ENCODE measurements at regions not wholly inside any gene's neighbourhood (a gene's known extent, or its start where the extent isn't known, plus 50 kb on each side); places are given as distances from the start of the nearest gene placed in this dataset.
A peak's percentile ranks its signal among the peaks of the same experiment; 100 is the strongest.
"Not testable (repeated sequence)": the region's sequence is repeated elsewhere in the genome, so short reads cannot be mapped to it uniquely, and the experiment has no call there.

GRCh38 chr5:6261256-6261655 is 117.1 kb downstream of the MED10 start:
- Mint-ChIP-seq H3K36me3 (ENCODE audit: low read depth) (no peaks in the 10 kb centered on the region), H3K27ac (no peak overlapping the region), H3K27me3 (peaks cover 20% of the 10 kb centered on the region), H3K4me1 (no peaks in the 10 kb centered on the region), H3K9me3 (no peaks in the 10 kb centered on the region), H3K4me3 (no peak overlapping the region)
- ATAC-seq (replicated peaks), result peak; percentile 9

GRCh38 chr5:6260846-6261245 is 117.5 kb downstream of the MED10 start:
- Mint-ChIP-seq H3K27me3 (peaks cover 20% of the 10 kb centered on the region), H3K27ac (no peak overlapping the region), H3K4me3 (no peak overlapping the region), H3K36me3 (ENCODE audit: low read depth) (no peaks in the 10 kb centered on the region), H3K9me3 (no peaks in the 10 kb centered on the region), H3K4me1 (no peaks in the 10 kb centered on the region)
- no peak for ATAC-seq (replicated peaks)

- Mint-ChIP-seq H3K4me3 (no peak overlapping the region), H3K27ac (no peak overlapping the region), H3K4me1 (no peaks in the 10 kb centered on the region), H3K36me3 (ENCODE audit: low read depth) (no peaks in the 10 kb centered on the region), H3K27me3 (peaks cover 13% of the 10 kb centered on the region), H3K9me3 (no peaks in the 10 kb centered on the region)
- no peak for ATAC-seq (replicated peaks)
Measured at GRCh38 chr5:6256901-6257300, 121.4 kb downstream of the MED10 start.

GRCh38 chr5:6255956-6256355 is 122.4 kb downstream of the MED10 start:
- H3K27ac Mint-ChIP-seq, result no peak overlapping the region
- no peak for ATAC-seq (replicated peaks)
- no peaks in the 10 kb centered on the region for H3K4me1 Mint-ChIP-seq
- no peaks in the 10 kb centered on the region for H3K36me3 Mint-ChIP-seq (ENCODE audit: low read depth)
- H3K27me3 Mint-ChIP-seq, result peaks cover 15% of the 10 kb centered on the region
- H3K9me3 Mint-ChIP-seq, result no peaks in the 10 kb centered on the region
- H3K4me3 Mint-ChIP-seq, result no peak overlapping the region

- Mint-ChIP-seq H3K27me3 (peaks cover 7% of the 10 kb centered on the region), H3K4me1 (no peaks in the 10 kb centered on the region), H3K9me3 (no peaks in the 10 kb centered on the region), H3K27ac (no peak overlapping the region), H3K4me3 (no peak overlapping the region), H3K36me3 (ENCODE audit: low read depth) (no peaks in the 10 kb centered on the region)
- ATAC-seq (replicated peaks), result peak; percentile 6
Measured at GRCh38 chr5:6253846-6254245, 124.5 kb downstream of the MED10 start.

- peaks cover 6% of the 10 kb centered on the region for H3K27me3 Mint-ChIP-seq
- no peaks in the 10 kb centered on the region for H3K36me3 Mint-ChIP-seq (ENCODE audit: low read depth)
- H3K4me3 Mint-ChIP-seq, result no peak overlapping the region
- no peaks in the 10 kb centered on the region for H3K9me3 Mint-ChIP-seq
- H3K27ac Mint-ChIP-seq, result no peak overlapping the region
- no peak for ATAC-seq (replicated peaks)
- no peaks in the 10 kb centered on the region for H3K4me1 Mint-ChIP-seq
Measured at GRCh38 chr5:6253281-6253680, 125.1 kb downstream of the MED10 start.

- Mint-ChIP-seq H3K27ac (no peak overlapping the region), H3K4me1 (no peaks in the 10 kb centered on the region), H3K4me3 (no peak overlapping the region), H3K27me3 (peaks cover 3% of the 10 kb centered on the region), H3K9me3 (no peaks in the 10 kb centered on the region), H3K36me3 (ENCODE audit: low read depth) (no peaks in the 10 kb centered on the region)
- ATAC-seq (replicated peaks), result no peak
Measured at GRCh38 chr5:6252581-6252980, 125.8 kb downstream of the MED10 start.

GRCh38 chr5:6251565-6252102 is 126.7 kb downstream of the MED10 start:
- Mint-ChIP-seq H3K4me1 (no peaks in the 10 kb centered on the region), H3K27me3 (peaks cover 3% of the 10 kb centered on the region), H3K36me3 (ENCODE audit: low read depth) (no peaks in the 10 kb centered on the region), H3K9me3 (no peaks in the 10 kb centered on the region), H3K27ac (no peak overlapping the region), H3K4me3 (no peak overlapping the region)
- no peak for ATAC-seq (replicated peaks)

GRCh38 chr5:6250121-6250520 is 128.2 kb downstream of the MED10 start:
- H3K4me3 Mint-ChIP-seq, result no peak overlapping the region
- H3K27ac Mint-ChIP-seq, result no peak overlapping the region
- ATAC-seq (replicated peaks), result no peak
- H3K27me3 Mint-ChIP-seq, result peaks cover 3% of the 10 kb centered on the region
- no peaks in the 10 kb centered on the region for H3K9me3 Mint-ChIP-seq
- no peaks in the 10 kb centered on the region for H3K4me1 Mint-ChIP-seq
- H3K36me3 Mint-ChIP-seq (ENCODE audit: low read depth), result no peaks in the 10 kb centered on the region

- no peaks in the 10 kb centered on the region for H3K9me3 Mint-ChIP-seq
- peak; percentile 37 for ATAC-seq (replicated peaks)
- no peaks in the 10 kb centered on the region for H3K4me1 Mint-ChIP-seq
- H3K27ac Mint-ChIP-seq, result no peak overlapping the region
- peaks cover 3% of the 10 kb centered on the region for H3K27me3 Mint-ChIP-seq
- H3K36me3 Mint-ChIP-seq (ENCODE audit: low read depth), result no peaks in the 10 kb centered on the region
- H3K4me3 Mint-ChIP-seq, result no peak overlapping the region
Measured at GRCh38 chr5:6248132-6248531, 130.2 kb downstream of the MED10 start.

GRCh38 chr5:6246820-6247437 is 131.4 kb downstream of the MED10 start:
- H3K27ac Mint-ChIP-seq, result no peak overlapping the region
- no peaks in the 10 kb centered on the region for H3K9me3 Mint-ChIP-seq
- no peak overlapping the region for H3K4me3 Mint-ChIP-seq
- H3K4me1 Mint-ChIP-seq, result no peaks in the 10 kb centered on the region
- H3K36me3 Mint-ChIP-seq (ENCODE audit: low read depth), result no peaks in the 10 kb centered on the region
- ATAC-seq (replicated peaks), result no peak
- H3K27me3 Mint-ChIP-seq, result peaks cover 3% of the 10 kb centered on the region

- peaks cover 5% of the 10 kb centered on the region for H3K27me3 Mint-ChIP-seq
- H3K4me1 Mint-ChIP-seq, result no peaks in the 10 kb centered on the region
- peaks cover 9% of the 10 kb centered on the region for H3K9me3 Mint-ChIP-seq
- H3K4me3 Mint-ChIP-seq, result no peak overlapping the region
- no peaks in the 10 kb centered on the region for H3K36me3 Mint-ChIP-seq (ENCODE audit: low read depth)
- no peak overlapping the region for H3K27ac Mint-ChIP-seq
- no peak for ATAC-seq (replicated peaks)
Measured at GRCh38 chr5:6244339-6244714, 134.0 kb downstream of the MED10 start.

GRCh38 chr5:6243706-6244338 is 134.5 kb downstream of the MED10 start:
- peaks cover 9% of the 10 kb centered on the region for H3K9me3 Mint-ChIP-seq
- H3K27me3 Mint-ChIP-seq, result peaks cover 8% of the 10 kb centered on the region

GRCh38 chr5:6241056-6241455 is 137.3 kb downstream of the MED10 start:
- H3K9me3 Mint-ChIP-seq; H3K36me3 Mint-ChIP-seq (ENCODE audit: low read depth); H3K4me1 Mint-ChIP-seq; ATAC-seq (replicated peaks); H3K27ac Mint-ChIP-seq; H3K4me3 Mint-ChIP-seq: not testable (repeated sequence)
- peaks cover 12% of the 10 kb centered on the region for H3K27me3 Mint-ChIP-seq

More at GRCh38 chr5:6243706-6244338, 134.5 kb downstream of the MED10 start:
- no peak for ATAC-seq (replicated peaks)
- H3K4me1 Mint-ChIP-seq, result no peaks in the 10 kb centered on the region
- H3K36me3 Mint-ChIP-seq (ENCODE audit: low read depth), result no peaks in the 10 kb centered on the region
- no peak overlapping the region for H3K4me3 Mint-ChIP-seq
- H3K27ac Mint-ChIP-seq, result no peak overlapping the region

- Mint-ChIP-seq H3K36me3 (ENCODE audit: low read depth) (no peaks in the 10 kb centered on the region), H3K4me1 (no peaks in the 10 kb centered on the region), H3K27me3 (peaks cover 20% of the 10 kb centered on the region), H3K27ac (no peak overlapping the region), H3K9me3 (peaks cover 9% of the 10 kb centered on the region), H3K4me3 (no peak overlapping the region)
- no peak for ATAC-seq (replicated peaks)
Measured at GRCh38 chr5:6236858-6237481, 141.4 kb downstream of the MED10 start.
